ENCODE measurements at regions not wholly inside any gene's neighbourhood (a gene's known extent, or its start where the extent isn't known, plus 50 kb on each side); places are given as distances from the start of the nearest gene placed in this dataset.

GRCh38 chr13:48909056-48909389 is 66.7 kb upstream of the FNDC3A start:
- no peak overlapping the region for H3K27ac ChIP-seq (ENCODE audit: low read depth in 1 of 2, low read length in 2 of 2)
- Mint-ChIP-seq H3K4me1 (peaks cover 22% of the 10 kb centered on the region), H3K9me3 (peaks cover 0 to 5% (median 0%) of the 10 kb centered on the region in 7 donors), H3K27ac (no peak overlapping the region), H3K27me3 (ENCODE audit: low read depth in 3 of 3) (peaks cover 0 to 2% (median 0%) of the 10 kb centered on the region in 3 donors), H3K36me3 (no peaks in the 10 kb centered on the region), H3K4me3 (no peak overlapping the region)
- intact Hi-C loops (cut with micrococcal nuclease) = loop anchor here in 1 of 2 donors (10.0 kb wide), 1 partner anchor 66 kb away; the partner anchor contains the start of gene FNDC3A
- DNase-seq = no peak
- no peaks in the 10 kb centered on the region for H3K27me3 ChIP-seq (ENCODE audit: control insufficient read depth in 2 of 2, insufficient read depth in 2 of 2, low read length in 2 of 2)
- no peaks in the 10 kb centered on the region for H3K9me3 ChIP-seq (replicated peaks in 1 of 2; ENCODE audit: control insufficient read depth in 1 of 2, insufficient read depth in 1 of 2, low read length in 2 of 2)
- H3K4me2 ChIP-seq (replicated peaks; ENCODE audit: extremely low read depth, low read length, poor library complexity, severe bottlenecking) = no peak overlapping the region
- no peak overlapping the region for H3K4me3 ChIP-seq (replicated peaks in 1 of 3; ENCODE audit: low read depth in 2 of 3, low read length in 3 of 3)
- H3K4me1 ChIP-seq (ENCODE audit: control insufficient read depth in 1 of 2, insufficient read depth in 2 of 2, low read length in 2 of 2) = peaks cover 9 to 18% of the 10 kb centered on the region in 2 donors
- H3K79me2 ChIP-seq (ENCODE audit: insufficient read depth, low read length) = no peaks in the 10 kb centered on the region
- no peaks in the 10 kb centered on the region for H3K36me3 ChIP-seq (replicated peaks in 1 of 2; ENCODE audit: control insufficient read depth in 1 of 2, insufficient read depth in 2 of 2, low read length in 2 of 2)
- H3K9ac ChIP-seq (ENCODE audit: insufficient read depth, low read length, poor library complexity, severe bottlenecking) = no peak overlapping the region
- H4K20me1 ChIP-seq (ENCODE audit: insufficient read depth, low read length) = no peaks in the 10 kb centered on the region
- no peak overlapping the region for H2AFZ ChIP-seq (ENCODE audit: insufficient read depth, low read depth, low read length, poor library complexity, severe bottlenecking)
- TF ChIP-seq CTCF (IDR thresholded peaks at IDR 0.05) = no peak
- WGBS (ENCODE audit: insufficient coverage) = 100% methylated on average over 1 of the region's 2 CpGs

GRCh38 chr13:48910686-48911085 is 65.0 kb upstream of the FNDC3A start:
- intact Hi-C loops (cut with micrococcal nuclease) = no loop called here
- H3K4me2 ChIP-seq (replicated peaks; ENCODE audit: extremely low read depth, low read length, poor library complexity, severe bottlenecking) = no peak overlapping the region
- Mint-ChIP-seq H3K4me3 (peak overlapping the region in 1 of 2 donors; percentile 22), H3K27me3 (ENCODE audit: low read depth in 3 of 3) (peaks cover 0 to 2% (median 0%) of the 10 kb centered on the region in 3 donors), H3K9me3 (peaks cover 0 to 8% (median 4%) of the 10 kb centered on the region in 7 donors), H3K36me3 (no peaks in the 10 kb centered on the region), H3K4me1 (peaks cover 11% of the 10 kb centered on the region), H3K27ac (peak overlapping the region in 4 of 7 donors; percentile 21 to 47 (median 27))
- peaks cover 2 to 8% of the 10 kb centered on the region in 2 donors for H3K4me1 ChIP-seq (ENCODE audit: control insufficient read depth in 1 of 2, insufficient read depth in 2 of 2, low read length in 2 of 2)
- H3K36me3 ChIP-seq (replicated peaks in 1 of 2; ENCODE audit: control insufficient read depth in 1 of 2, insufficient read depth in 2 of 2, low read length in 2 of 2) = no peaks in the 10 kb centered on the region
- no peak overlapping the region for H3K4me3 ChIP-seq (replicated peaks in 1 of 3; ENCODE audit: low read depth in 2 of 3, low read length in 3 of 3)
- no peaks in the 10 kb centered on the region for H3K9me3 ChIP-seq (replicated peaks in 1 of 2; ENCODE audit: control insufficient read depth in 1 of 2, insufficient read depth in 1 of 2, low read length in 2 of 2)
- H3K79me2 ChIP-seq (ENCODE audit: insufficient read depth, low read length) = no peaks in the 10 kb centered on the region
- no peak overlapping the region for H2AFZ ChIP-seq (ENCODE audit: insufficient read depth, low read depth, low read length, poor library complexity, severe bottlenecking)
- TF ChIP-seq CTCF (IDR thresholded peaks at IDR 0.05) = no peak
- H3K9ac ChIP-seq (ENCODE audit: insufficient read depth, low read length, poor library complexity, severe bottlenecking) = no peak overlapping the region
- peak; percentile 11 to 36 (median 18) for DNase-seq
- no peak overlapping the region for H3K27ac ChIP-seq (ENCODE audit: low read depth in 1 of 2, low read length in 2 of 2)
- no peaks in the 10 kb centered on the region for H4K20me1 ChIP-seq (ENCODE audit: insufficient read depth, low read length)
- H3K27me3 ChIP-seq (ENCODE audit: control insufficient read depth in 2 of 2, insufficient read depth in 2 of 2, low read length in 2 of 2) = no peaks in the 10 kb centered on the region
- WGBS (ENCODE audit: insufficient coverage) = no CpG with 5 or more reads among the region's 2 CpGs
